LHCN-M2 (cell line): ENCODE measurements at regions not wholly inside any gene's neighbourhood (a gene's known extent, or its start where the extent isn't known, plus 50 kb on each side); places are given as distances from the start of the nearest gene placed in this dataset.

Experiments
- DNase-seq: peaks from one replicate; pipeline ENCODE4 v3.0.0-alpha.2; 2012; ENCODE audit warnings: low read depth

DNA sequence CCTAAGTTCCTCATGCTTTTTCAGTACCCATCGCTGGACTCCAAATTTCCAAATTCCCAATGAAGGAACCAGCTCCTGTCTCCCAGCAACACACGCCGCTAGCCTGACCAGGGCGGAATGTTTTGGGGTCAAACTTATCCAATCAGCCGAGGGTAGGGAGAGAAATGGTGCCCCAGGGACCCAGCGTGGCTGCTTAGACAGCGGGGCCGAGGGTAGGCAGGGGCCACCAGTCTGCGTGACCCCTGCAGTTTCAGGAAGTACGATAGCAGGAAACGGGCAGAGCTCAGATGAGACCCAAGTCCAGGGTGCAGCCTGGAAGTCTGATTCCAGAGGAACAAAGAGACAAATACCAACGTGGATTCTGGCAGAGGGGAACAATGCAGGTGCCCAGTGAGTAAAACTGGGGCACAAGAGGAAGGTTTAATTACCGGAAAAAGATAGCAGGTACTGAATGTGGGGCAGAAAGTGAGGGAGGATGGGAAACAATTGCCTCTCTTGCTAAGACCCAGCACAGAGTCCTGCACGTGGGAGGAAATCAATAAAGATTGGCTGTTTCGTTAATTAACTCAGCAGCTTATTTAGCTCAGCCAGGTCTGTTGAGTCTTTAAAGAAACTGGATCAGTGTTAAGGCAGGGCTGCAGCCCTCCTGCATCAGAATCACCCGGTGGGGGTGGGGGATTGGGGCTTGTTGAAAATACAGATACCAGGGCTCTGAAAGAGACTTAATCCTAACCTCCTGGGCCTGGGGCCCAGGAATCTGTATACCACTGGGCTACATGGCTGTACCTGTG is 50.4 kb upstream of the NFE2L3 start:
- no peak for DNase-seq

DNA sequence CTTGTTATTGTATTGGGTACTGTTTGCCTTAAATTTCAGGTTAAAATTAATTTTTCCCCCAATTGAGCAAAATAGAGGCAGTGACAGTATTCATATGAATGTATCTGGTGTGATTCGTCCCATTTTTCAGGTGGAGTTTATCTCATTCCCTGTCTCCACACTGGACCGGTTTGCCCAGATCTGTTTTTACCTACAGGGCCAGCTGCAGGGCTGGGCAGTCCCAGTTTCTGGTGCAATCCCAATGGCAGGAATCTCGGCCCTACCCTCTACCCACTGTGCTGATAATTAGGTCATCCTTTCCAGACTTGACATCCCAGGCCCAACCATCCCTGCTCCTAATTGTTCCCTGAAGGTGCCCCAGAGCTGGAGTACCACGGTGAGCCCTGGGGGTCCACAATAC is 49.8 kb upstream of the NFE2L3 start:
- DNase-seq = no peak
